ENCODE measurements at regions not wholly inside any gene's neighbourhood (a gene's known extent, or its start where the extent isn't known, plus 50 kb on each side); places are given as distances from the start of the nearest gene placed in this dataset.

- no peak for TF ChIP-seq CTCF (IDR thresholded peaks at IDR 0.05)
- no peak for TF ChIP-seq POLR2A (IDR thresholded peaks at IDR 0.05; ENCODE audit: low read depth)
- no peak for TF ChIP-seq POLR2AphosphoS5 (IDR thresholded peaks at IDR 0.05)
Observed at GRCh38 chr13:33690354-33690753, 127.6 kb upstream of the RFC3 start.

Data from esophagus muscularis mucosa (tissue), 3 donors.